HCT116 (cell line): ENCODE measurements at regions not wholly inside any gene's neighbourhood (a gene's known extent, or its start where the extent isn't known, plus 50 kb on each side); places are given as distances from the start of the nearest gene placed in this dataset.

Experiments used
- ATAC-seq: fragments of 200-7000 bp; cut with Tn5 transposase; 2 replicates; pipeline ENCODE4 v1.9.1; 2020; ENCODE audit warnings: mild to moderate bottlenecking, moderate library complexity
- BruUV-seq: library from RNA; stranded (reverse); fragments of 400-500 nt; replicated peaks from 2 replicates; lab custom pipeline; 2021; lab: Mats Ljungman, UMichigan
- CTCF ChIA-PET: fragments of 300-600 bp; sonication (Branson Sonifier 250); formaldehyde crosslinking; loops from one replicate; lab custom pipeline; 2021; ENCODE audit warnings: antibody characterized with exemption; lab: Charles Lee
- POLR2A ChIA-PET: fragments of 300-600, 350-600 bp; sonication (Branson Sonifier 250); formaldehyde crosslinking; loops from one replicate; lab custom pipeline; 2021; ENCODE audit warnings: antibody characterized with exemption; lab: Charles Lee
- RAD21 ChIA-PET, 2 experiments: fragments of 300-600 bp; sonication (Branson Sonifier 250); formaldehyde crosslinking; loops; one replicate each; lab custom pipeline; 2023; ENCODE audit warnings: low total read pairs in 2 of 2; ENCODE audit not compliant: uncharacterized antibody in 2 of 2, unreplicated experiment in 2 of 2, low non-redundant PET in 1 of 2; lab: Charles Lee
- DNase-seq: peaks from one replicate; pipeline ENCODE4 v3.0.0-alpha.2; 2010; ENCODE audit warnings: low read depth, low spot score
- H2AFZ ChIP-seq: fragments of 200-600 bp; shearing (Covaris generic), sonication (generic); 2 replicates; pipeline ENCODE4 v1.6.1; 2017; ENCODE audit warnings: low read depth, mixed run types, mixed read lengths, antibody characterized with exemption, low read length; ENCODE audit not compliant: poor library complexity, severe bottlenecking
- H3K27ac ChIP-seq: 2 replicates; pipeline ENCODE4 v1.5.1; 2012; ENCODE audit warnings: low read depth, low read length
- H3K27me3 ChIP-seq: fragments of 200-600 bp; sonication (generic); 2 replicates; pipeline ENCODE4 v1.6.1; 2016; ENCODE audit warnings: mixed run types, low read length, mixed read lengths; ENCODE audit not compliant: insufficient read depth
- H3K36me3 ChIP-seq, 2 experiments: fragments of 200-500 bp in 1 of 2; fragments of 200-600 bp in 1 of 2; sonication (Bioruptor generic) in 1 of 2; sonication (generic) in 1 of 2; 2 replicates each; pipeline versions ENCODE4 v1.5.1 to v1.6.1; 2014 to 2016; ENCODE audit warnings: low read length in 2 of 2, inconsistent platforms in 1 of 2, mixed read lengths in 1 of 2, mixed run types in 1 of 2; ENCODE audit not compliant: insufficient read depth in 2 of 2, control insufficient read depth in 1 of 2
- H3K4me1 ChIP-seq, 2 experiments: fragments of 200-600 bp in 1 of 2; sonication (generic) in 1 of 2; 2 replicates each; pipeline versions ENCODE4 v1.5.1 to v1.6.1; 2012 to 2017; ENCODE audit warnings: low read length in 2 of 2, inconsistent platforms in 1 of 2, mild to moderate bottlenecking in 1 of 2, mixed read lengths in 1 of 2, mixed run types in 1 of 2, moderate library complexity in 1 of 2; ENCODE audit not compliant: insufficient read depth in 2 of 2, control insufficient read depth in 1 of 2
- H3K4me2 ChIP-seq: fragments of 200-600 bp; sonication (generic); 2 replicates; pipeline ENCODE4 v1.6.1; 2017; ENCODE audit warnings: mixed run types, low read length, mixed read lengths
- H3K4me3 ChIP-seq, 2 experiments: fragments of 200-600 bp in 1 of 2; sonication (generic) in 1 of 2; replicated peaks in 1 of 2; 2 replicates each; pipeline ENCODE4 v1.5.1; 2011 to 2016; ENCODE audit warnings: low read length in 2 of 2, control low read depth in 1 of 2, low read depth in 1 of 2, mild to moderate bottlenecking in 1 of 2, mixed read lengths in 1 of 2, mixed run types in 1 of 2
- H3K79me2 ChIP-seq: fragments of 200-600 bp; sonication (generic); 2 replicates; pipeline ENCODE4 v1.6.1; 2017; ENCODE audit warnings: mild to moderate bottlenecking, mixed run types, low read length, moderate library complexity, mixed read lengths; ENCODE audit not compliant: insufficient read depth
- H3K9ac ChIP-seq: fragments of 200-600 bp; sonication (generic); 2 replicates; pipeline ENCODE4 v1.6.1; 2016; ENCODE audit warnings: low read length, mixed read lengths
- H3K9me2 ChIP-seq: fragments of 200-600 bp; sonication (generic), shearing (Covaris generic); 2 replicates; pipeline ENCODE4 v1.6.1; 2017; ENCODE audit warnings: mixed run types, mild to moderate bottlenecking, moderate library complexity; ENCODE audit not compliant: insufficient read depth
- H3K9me3 ChIP-seq, 2 experiments: fragments of 200-500 bp in 1 of 2; fragments of 200-600 bp in 1 of 2; sonication (Bioruptor generic) in 1 of 2; sonication (generic) in 1 of 2; 2 replicates each; pipeline ENCODE4 v1.6.1; 2014 to 2017; ENCODE audit warnings: low read length in 2 of 2, mixed read lengths in 2 of 2, inconsistent platforms in 1 of 2, low read depth in 1 of 2, mild to moderate bottlenecking in 1 of 2, mixed run types in 1 of 2, moderate library complexity in 1 of 2; ENCODE audit not compliant: control insufficient read depth in 1 of 2, insufficient read depth in 1 of 2
- H4K20me1 ChIP-seq: fragments of 200-600 bp; sonication (generic), shearing (Covaris generic); 2 replicates; pipeline ENCODE4 v1.6.1; 2017; ENCODE audit warnings: mixed run types, mild to moderate bottlenecking, moderate library complexity; ENCODE audit not compliant: insufficient read depth
- ATF3 ChIP-seq: IDR thresholded peaks from 2 replicates; pipeline ENCODE4 v1.6.1; 2012
- CBX3 ChIP-seq: IDR thresholded peaks from 2 replicates; pipeline ENCODE4 v1.6.1; 2012; ENCODE audit warnings: low read depth
- CTCF ChIP-seq, 3 experiments: fragments of 200-600 bp in 1 of 3; sonication (generic) in 1 of 3; IDR thresholded peaks in 2 of 3; conservative IDR thresholded peaks in 1 of 3; 2 replicates each; pipeline ENCODE4 v1.5.1; 2012 to 2017; ENCODE audit warnings: low read depth in 2 of 3, low read length in 2 of 3, antibody characterized with exemption in 1 of 3, borderline replicate concordance in 1 of 3, control low read depth in 1 of 3, mild to moderate bottlenecking in 1 of 3, mixed read lengths in 1 of 3, mixed run types in 1 of 3, moderate library complexity in 1 of 3; ENCODE audit not compliant: insufficient read depth in 1 of 3
- EGR1 ChIP-seq: IDR thresholded peaks from 2 replicates; pipeline ENCODE4 v1.6.1; 2012; ENCODE audit warnings: low read depth
- ELF1 ChIP-seq: IDR thresholded peaks from 2 replicates; pipeline ENCODE4 v1.6.1; 2012; ENCODE audit warnings: low read depth, borderline replicate concordance
- JUND ChIP-seq: IDR thresholded peaks from 2 replicates; pipeline ENCODE4 v1.6.1; 2012
- MAX ChIP-seq: IDR thresholded peaks from 2 replicates; pipeline ENCODE4 v1.6.1; 2012
- POLR2A ChIP-seq: IDR thresholded peaks from 2 replicates; pipeline ENCODE4 v1.7.0; 2011; ENCODE audit warnings: borderline replicate concordance; ENCODE audit not compliant: insufficient read depth, insufficient read length; ENCODE audit errors: extremely low read depth
- RAD21 ChIP-seq: IDR thresholded peaks from 2 replicates; pipeline ENCODE4 v1.6.1; 2012; ENCODE audit warnings: low read depth, mild to moderate bottlenecking
- REST ChIP-seq: IDR thresholded peaks from 2 replicates; pipeline ENCODE4 v1.6.1; 2012; ENCODE audit warnings: low read depth
- SP1 ChIP-seq: IDR thresholded peaks from 2 replicates; pipeline ENCODE4 v1.6.1; 2012; ENCODE audit warnings: low read depth
- YY1 ChIP-seq: IDR thresholded peaks from 2 replicates; pipeline ENCODE4 v1.6.1; 2011; ENCODE audit warnings: low read length, low read depth, moderate library complexity, mild to moderate bottlenecking; ENCODE audit not compliant: insufficient replicate concordance; ENCODE audit errors: extremely low read depth
- ZFX ChIP-seq: fragments of 450-650 bp; IDR thresholded peaks from 2 replicates; pipeline ENCODE4 v1.6.1; 2017
- ZNF274 ChIP-seq: fragments of 200-500 bp; sonication (Bioruptor generic); IDR thresholded peaks from 2 replicates; pipeline ENCODE4 v1.6.1; 2014; ENCODE audit warnings: mild to moderate bottlenecking, low read depth, low read length, inconsistent platforms
- intact Hi-C: fragments of 100-400 bp; cut with micrococcal nuclease; formaldehyde crosslinking; loops from 2 replicates; pipeline ENCODE4 v1.10.0; 2022

- ChIA-PET CTCF (no interaction called here), RAD21 (no interaction called here), POLR2A (no interaction called here)
- Histone ChIP-seq H3K27me3 (no peaks in the 10 kb centered on the region), H3K36me3 (no peaks in the 10 kb centered on the region), H3K4me3 (no peak overlapping the region), H3K27ac (no peak overlapping the region), H2AFZ (no peak overlapping the region), H3K9me2 (no peaks in the 10 kb centered on the region), H3K79me2 (no peaks in the 10 kb centered on the region), H4K20me1 (no peaks in the 10 kb centered on the region), H3K4me1 (no peaks in the 10 kb centered on the region), H3K9ac (no peak overlapping the region), H3K4me2 (no peak overlapping the region), H3K9me3 (no peaks in the 10 kb centered on the region)
- intact Hi-C loops = no loop called here
- DNase-seq (no peak), ATAC-seq (no peak)
- BruUV-seq = no TSS peak
- TF ChIP-seq CTCF (IDR thresholded peaks at IDR 0.05 in 2 of 3, conservative IDR thresholded peaks at IDR 0.05 in 1 of 3; ENCODE audit: borderline replicate concordance in 1 of 3, insufficient read depth in 1 of 3, low read depth in 2 of 3, low read length in 2 of 3) = no peak
- no peak for TF ChIP-seq ATF3
- no peak for TF ChIP-seq RAD21
- no peak for TF ChIP-seq YY1
- TF ChIP-seq MAX = no peak
- no peak for TF ChIP-seq JUND
- no peak for TF ChIP-seq REST
- no peak for TF ChIP-seq SP1
- TF ChIP-seq EGR1 = no peak
- TF ChIP-seq POLR2A = no peak
- no peak for TF ChIP-seq ZFX
- no peak for TF ChIP-seq ELF1
- no peak for TF ChIP-seq ZNF274
- TF ChIP-seq CBX3 = no peak
Observed at GRCh38 chr3:144058713-144059112, 87.1 kb downstream of the DIPK2A start.
